B cell (primary cell): ENCODE measurements at regions not wholly inside any gene's neighbourhood (a gene's known extent, or its start where the extent isn't known, plus 50 kb on each side); places are given as distances from the start of the nearest gene placed in this dataset.
"Not testable (repeated sequence)": the region's sequence is repeated elsewhere in the genome, so short reads cannot be mapped to it uniquely, and the experiment has no call there.

Source experiments
- ATAC-seq: fragments of 200-7000 bp; cut with Tn5 transposase; one replicate; pipeline ENCODE4 v1.10.0; 2021; ENCODE audit warnings: low read depth, mild to moderate bottlenecking, moderate number of reproducible peaks, moderate library complexity
- CTCF ChIA-PET: fragments of 350-600 bp; sonication (Branson Sonifier 250); formaldehyde crosslinking; loops from one replicate; lab custom pipeline; 2021; ENCODE audit warnings: antibody characterized with exemption, inconsistent platforms; lab: Charles Lee
- POLR2A ChIA-PET: fragments of 350-600 bp; sonication (Branson Sonifier 250); formaldehyde crosslinking; loops from one replicate; lab custom pipeline; 2021; ENCODE audit warnings: antibody characterized with exemption; lab: Charles Lee
- DNase-seq: peaks from one replicate; pipeline ENCODE4 v3.0.0; 2013
- H2AFZ ChIP-seq: 2 replicates; pipeline ENCODE4 v1.6.1; 2012; ENCODE audit warnings: mild to moderate bottlenecking, low read depth, low read length; ENCODE audit not compliant: insufficient read depth, poor library complexity, severe bottlenecking
- H3K27ac ChIP-seq, 2 donors: 1 replicate in 1 of 2; 2 replicates in 1 of 2; pipeline ENCODE4 v1.5.1; 2012 to 2013; ENCODE audit warnings: low read length in 2 of 2, mild to moderate bottlenecking in 2 of 2, moderate library complexity in 1 of 2
- H3K27me3 ChIP-seq, 4 experiments: fragments of 200-600 bp in 1 of 4; sonication (generic) in 1 of 4; replicated peaks in 1 of 4; 1 replicate in 2 of 4; 2 replicates in 2 of 4; pipeline versions ENCODE4 v1.6.1 to v1.7.0; 2013 to 2016; ENCODE audit warnings: low read length in 3 of 4, mild to moderate bottlenecking in 2 of 4, mixed read lengths in 1 of 4, moderate library complexity in 1 of 4; ENCODE audit not compliant: insufficient read depth in 4 of 4, control insufficient read depth in 3 of 4; ENCODE audit errors: control extremely low read depth in 1 of 4
- H3K36me3 ChIP-seq, 2 experiments: replicated peaks in 1 of 2; 1 replicate in 1 of 2; 2 replicates in 1 of 2; pipeline versions ENCODE4 v1.6.1 to v1.7.1; 2013; ENCODE audit warnings: low read length in 1 of 2; ENCODE audit not compliant: insufficient read depth in 2 of 2, control insufficient read depth in 1 of 2; ENCODE audit errors: control extremely low read depth in 1 of 2, extremely low read depth in 1 of 2
- H3K4me1 ChIP-seq, 2 donors: fragments of 200-600 bp in 1 of 2; sonication (generic) in 1 of 2; 1 replicate in 1 of 2; 2 replicates in 1 of 2; pipeline versions ENCODE4 v1.5.1 to v1.6.1; 2013 to 2017; ENCODE audit warnings: low read length in 2 of 2; ENCODE audit not compliant: control insufficient read depth in 2 of 2, insufficient read depth in 2 of 2
- H3K4me2 ChIP-seq: replicated peaks from 2 replicates; pipeline ENCODE3; 2012; ENCODE audit warnings: mild to moderate bottlenecking, low read depth, low read length; ENCODE audit not compliant: poor library complexity, severe bottlenecking
- H3K4me3 ChIP-seq, 5 experiments: fragments of 200-600 bp in 1 of 5; sonication (generic) in 1 of 5; 1 replicate in 3 of 5; 2 replicates in 2 of 5; pipeline versions ENCODE4 v1.5.1 to v1.7.0; 2011 to 2016; ENCODE audit warnings: low read length in 4 of 5, mild to moderate bottlenecking in 4 of 5, low read depth in 2 of 5, control low read depth in 1 of 5, moderate library complexity in 1 of 5; ENCODE audit not compliant: insufficient read depth in 1 of 5; ENCODE audit errors: control extremely low read depth in 1 of 5, extremely low read depth in 1 of 5
- H3K79me2 ChIP-seq: fragments of 200-600 bp; sonication (generic); one replicate; pipeline ENCODE4 v1.6.0; 2016; ENCODE audit warnings: low read length; ENCODE audit not compliant: control insufficient read depth, insufficient read depth
- H3K9ac ChIP-seq: fragments of 200-600 bp; sonication (generic); 2 replicates; pipeline ENCODE4 v1.6.1; 2017; ENCODE audit warnings: mild to moderate bottlenecking, low read length, moderate library complexity
- H3K9me3 ChIP-seq, 3 donors: one replicate each; pipeline versions ENCODE4 v1.6.1 to v1.7.1; 2013; ENCODE audit warnings: low read length in 2 of 3; ENCODE audit not compliant: control insufficient read depth in 2 of 3, insufficient read depth in 1 of 3; ENCODE audit errors: control extremely low read depth in 1 of 3
- H4K20me1 ChIP-seq: 2 replicates; pipeline ENCODE4 v1.6.0; 2012; ENCODE audit warnings: mild to moderate bottlenecking, low read length; ENCODE audit not compliant: insufficient read depth, control insufficient read depth, poor library complexity, severe bottlenecking
- H3K27ac Mint-ChIP-seq: one replicate; pipeline ENCODE4 v1.8.0; 2021; ENCODE audit warnings: mixed read lengths
- H3K27me3 Mint-ChIP-seq: one replicate; pipeline ENCODE4 v1.8.0; 2021; ENCODE audit warnings: mixed read lengths
- H3K4me1 Mint-ChIP-seq: one replicate; pipeline ENCODE4 v1.8.0; 2021; ENCODE audit warnings: mixed read lengths
- H3K4me3 Mint-ChIP-seq: one replicate; pipeline ENCODE4 v1.8.0; 2021; ENCODE audit warnings: mixed read lengths
- H3K9me3 Mint-ChIP-seq: one replicate; pipeline ENCODE4 v1.8.0; 2022; ENCODE audit warnings: mixed read lengths; ENCODE audit not compliant: insufficient read depth
- EZH2 ChIP-seq: IDR thresholded peaks from 2 replicates; pipeline ENCODE4 v1.6.1; 2012; ENCODE audit warnings: borderline replicate concordance, low read depth, mild to moderate bottlenecking, moderate library complexity, low read length; ENCODE audit not compliant: insufficient read depth, poor library complexity, severe bottlenecking
- WGBS: methylation state at CpG from one replicate; pipeline ENCODE4 v1.1.5; 2013; ENCODE audit warnings: missing lambda C conversion rate; ENCODE audit not compliant: insufficient coverage; 5-methylcytosine and 5-hydroxymethylcytosine counted together
- intact Hi-C: fragments of 100-400 bp; cut with micrococcal nuclease; formaldehyde crosslinking; loops from one replicate; pipeline ENCODE4 v1.10.0; 2022
- TF ChIP-seq, protein P1 (sequence below): fragments of 200-600 bp; IDR thresholded peaks from one replicate; pipeline ENCODE4 v1.8.0; 2022; ENCODE audit warnings: antibody characterized with exemption, mild to moderate bottlenecking

DNA sequence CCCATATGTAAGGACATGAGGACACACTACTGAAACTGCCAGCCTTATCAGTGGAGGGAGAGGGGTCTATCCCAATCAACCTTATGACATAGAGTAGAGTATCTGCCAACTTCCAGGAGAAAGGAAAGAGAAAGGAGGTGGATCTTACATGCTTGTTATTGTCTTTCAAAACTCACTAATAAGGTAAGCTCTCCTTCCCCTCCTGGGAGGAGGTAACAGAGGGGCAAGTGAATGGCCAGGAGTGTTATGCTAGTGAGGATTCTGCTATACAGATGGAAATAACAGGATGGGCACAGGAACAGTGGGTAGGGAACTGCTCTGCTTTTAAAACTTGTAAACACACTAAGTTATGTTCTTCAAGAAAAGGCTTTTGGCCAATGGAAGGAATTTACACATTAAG lies 1020.1 kb downstream of the TDRD15 start:
- H3K4me2 ChIP-seq = no peak overlapping the region
- H4K20me1 ChIP-seq = no peaks in the 10 kb centered on the region
- TF ChIP-seq EZH2 = no peak
- TF ChIP-seq, protein P1, sequence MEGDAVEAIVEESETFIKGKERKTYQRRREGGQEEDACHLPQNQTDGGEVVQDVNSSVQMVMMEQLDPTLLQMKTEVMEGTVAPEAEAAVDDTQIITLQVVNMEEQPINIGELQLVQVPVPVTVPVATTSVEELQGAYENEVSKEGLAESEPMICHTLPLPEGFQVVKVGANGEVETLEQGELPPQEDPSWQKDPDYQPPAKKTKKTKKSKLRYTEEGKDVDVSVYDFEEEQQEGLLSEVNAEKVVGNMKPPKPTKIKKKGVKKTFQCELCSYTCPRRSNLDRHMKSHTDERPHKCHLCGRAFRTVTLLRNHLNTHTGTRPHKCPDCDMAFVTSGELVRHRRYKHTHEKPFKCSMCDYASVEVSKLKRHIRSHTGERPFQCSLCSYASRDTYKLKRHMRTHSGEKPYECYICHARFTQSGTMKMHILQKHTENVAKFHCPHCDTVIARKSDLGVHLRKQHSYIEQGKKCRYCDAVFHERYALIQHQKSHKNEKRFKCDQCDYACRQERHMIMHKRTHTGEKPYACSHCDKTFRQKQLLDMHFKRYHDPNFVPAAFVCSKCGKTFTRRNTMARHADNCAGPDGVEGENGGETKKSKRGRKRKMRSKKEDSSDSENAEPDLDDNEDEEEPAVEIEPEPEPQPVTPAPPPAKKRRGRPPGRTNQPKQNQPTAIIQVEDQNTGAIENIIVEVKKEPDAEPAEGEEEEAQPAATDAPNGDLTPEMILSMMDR = no peak
- no peak overlapping the region for H3K27ac ChIP-seq
- Mint-ChIP-seq H3K9me3 (peaks cover 8% of the 10 kb centered on the region), H3K27ac (no peak overlapping the region), H3K4me3 (no peak overlapping the region), H3K27me3 (no peaks in the 10 kb centered on the region), H3K4me1 (no peaks in the 10 kb centered on the region)
- POLR2A ChIA-PET = no interaction called here
- no peak for ATAC-seq
- CTCF ChIA-PET = no interaction called here
- no peaks in the 10 kb centered on the region for H3K9me3 ChIP-seq
- no peaks in the 10 kb centered on the region for H3K4me1 ChIP-seq
- H3K27me3 ChIP-seq = no peaks in the 10 kb centered on the region
- no peaks in the 10 kb centered on the region for H3K36me3 ChIP-seq
- no peak overlapping the region for H2AFZ ChIP-seq
- H3K79me2 ChIP-seq = no peaks in the 10 kb centered on the region
- H3K4me3 ChIP-seq = no peak overlapping the region
- intact Hi-C loops = no loop called here
- no peak overlapping the region for H3K9ac ChIP-seq
- DNase-seq = no peak

DNA sequence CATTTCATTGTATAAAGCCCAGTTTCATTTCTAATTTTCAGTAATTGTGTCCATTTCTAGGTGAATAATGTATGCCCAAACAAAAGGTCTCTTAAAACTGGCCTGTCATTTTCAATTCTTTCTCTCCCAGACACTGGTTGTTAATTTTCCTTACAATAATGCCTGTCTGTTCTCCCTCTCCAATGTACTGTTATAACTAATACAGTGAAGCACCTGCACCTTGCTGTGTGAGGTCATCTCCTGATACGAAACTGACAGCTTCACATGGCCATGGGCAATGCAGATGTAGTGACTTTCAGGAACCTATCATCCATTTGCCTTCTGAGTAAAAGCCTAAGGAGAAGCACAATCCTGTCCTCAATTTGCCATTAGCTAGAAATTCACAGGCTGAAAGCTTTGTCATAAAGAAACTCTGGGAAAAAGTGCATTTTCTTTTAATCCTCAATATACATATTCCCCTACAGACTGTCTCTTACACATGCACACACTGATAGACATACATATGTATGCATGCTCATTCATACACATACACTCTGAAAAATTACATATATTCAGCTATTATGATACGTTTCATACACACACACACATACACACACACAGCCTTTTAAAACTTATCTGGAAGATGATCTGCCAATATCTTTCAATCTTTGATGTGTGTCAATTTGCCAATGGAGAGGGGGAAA lies 1030.3 kb downstream of the TDRD15 start:
- no peaks in the 10 kb centered on the region for H3K4me1 Mint-ChIP-seq
- 0% methylated on average over 1 of the region's 2 CpGs for WGBS
- Histone ChIP-seq H3K4me2 (no peak overlapping the region), H2AFZ (no peak overlapping the region), H3K27ac (no peak overlapping the region), H3K79me2 (no peaks in the 10 kb centered on the region), H4K20me1 (no peaks in the 10 kb centered on the region), H3K9ac (no peak overlapping the region), H3K27me3 (no peaks in the 10 kb centered on the region), H3K4me1 (no peaks in the 10 kb centered on the region), H3K4me3 (no peak overlapping the region), H3K36me3 (no peaks in the 10 kb centered on the region), H3K9me3 (peaks cover 0 to 16% (median 1%) of the 10 kb centered on the region in 3 donors)
- H3K9me3 Mint-ChIP-seq = peaks cover 10% of the 10 kb centered on the region
- POLR2A ChIA-PET = no interaction called here
- ATAC-seq (no peak), DNase-seq (no peak)
- no peak overlapping the region for H3K4me3 Mint-ChIP-seq
- TF ChIP-seq, protein P1 = no peak
- no peak for TF ChIP-seq EZH2
- no peak overlapping the region for H3K27ac Mint-ChIP-seq
- CTCF ChIA-PET = no interaction called here
- no peaks in the 10 kb centered on the region for H3K27me3 Mint-ChIP-seq
- intact Hi-C loops = no loop called here

DNA sequence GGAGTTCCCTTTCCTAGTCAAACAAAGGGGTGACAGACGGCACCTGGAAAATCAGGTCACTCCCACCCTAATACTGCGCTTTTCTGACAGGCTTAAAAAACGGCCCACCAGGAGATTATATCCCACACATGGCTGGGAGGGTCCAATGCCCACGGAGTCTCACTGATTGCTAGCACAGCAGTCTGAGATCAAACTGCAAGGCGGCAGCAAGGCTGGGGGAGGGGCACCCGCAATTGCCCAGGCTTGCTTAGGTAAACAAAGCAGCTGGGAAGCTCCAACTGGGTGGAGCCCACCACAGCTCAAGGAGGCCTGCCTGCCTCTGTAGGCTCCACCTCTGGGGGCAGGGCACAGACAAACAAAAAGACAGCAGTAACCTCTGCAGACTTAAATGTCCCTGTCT lies 1032.9 kb downstream of the TDRD15 start:
- 86% methylated on average over 4 of the region's 6 CpGs for WGBS
- H3K9me3 ChIP-seq, H3K9ac ChIP-seq, H2AFZ ChIP-seq, H3K27me3 ChIP-seq, intact Hi-C loops, CTCF ChIA-PET, ATAC-seq, DNase-seq, POLR2A ChIA-PET, H3K4me3 ChIP-seq, H4K20me1 ChIP-seq, H3K27me3 Mint-ChIP-seq, H3K36me3 ChIP-seq, H3K9me3 Mint-ChIP-seq, H3K27ac Mint-ChIP-seq, H3K27ac ChIP-seq, H3K4me1 ChIP-seq, H3K4me2 ChIP-seq, H3K4me3 Mint-ChIP-seq, H3K4me1 Mint-ChIP-seq, H3K79me2 ChIP-seq: not testable (repeated sequence)
